ENCODE measurements at regions not wholly inside any gene's neighbourhood (a gene's known extent, or its start where the extent isn't known, plus 50 kb on each side); places are given as distances from the start of the nearest gene placed in this dataset.

DNA sequence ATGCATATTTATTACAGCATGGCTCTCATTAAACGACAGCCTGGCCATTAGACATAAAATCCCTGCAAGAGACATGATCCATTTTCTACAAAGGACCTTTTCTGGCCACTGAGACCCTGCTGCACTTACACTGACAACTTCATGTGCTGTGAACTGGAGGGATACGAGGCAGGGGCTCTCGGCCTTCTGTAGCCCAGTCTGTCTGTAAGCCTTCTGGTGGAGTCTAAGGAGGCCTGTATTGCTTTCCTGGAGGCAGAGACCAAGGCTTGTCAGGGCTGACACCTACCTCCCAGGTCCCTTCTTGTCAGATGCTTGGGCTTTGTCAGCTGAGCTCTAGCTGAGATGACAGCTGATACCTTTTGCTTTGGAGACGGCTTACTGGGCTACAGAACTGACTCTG, 776.9 kb upstream of the ARPP21 start:
- TF ChIP-seq, protein P1, sequence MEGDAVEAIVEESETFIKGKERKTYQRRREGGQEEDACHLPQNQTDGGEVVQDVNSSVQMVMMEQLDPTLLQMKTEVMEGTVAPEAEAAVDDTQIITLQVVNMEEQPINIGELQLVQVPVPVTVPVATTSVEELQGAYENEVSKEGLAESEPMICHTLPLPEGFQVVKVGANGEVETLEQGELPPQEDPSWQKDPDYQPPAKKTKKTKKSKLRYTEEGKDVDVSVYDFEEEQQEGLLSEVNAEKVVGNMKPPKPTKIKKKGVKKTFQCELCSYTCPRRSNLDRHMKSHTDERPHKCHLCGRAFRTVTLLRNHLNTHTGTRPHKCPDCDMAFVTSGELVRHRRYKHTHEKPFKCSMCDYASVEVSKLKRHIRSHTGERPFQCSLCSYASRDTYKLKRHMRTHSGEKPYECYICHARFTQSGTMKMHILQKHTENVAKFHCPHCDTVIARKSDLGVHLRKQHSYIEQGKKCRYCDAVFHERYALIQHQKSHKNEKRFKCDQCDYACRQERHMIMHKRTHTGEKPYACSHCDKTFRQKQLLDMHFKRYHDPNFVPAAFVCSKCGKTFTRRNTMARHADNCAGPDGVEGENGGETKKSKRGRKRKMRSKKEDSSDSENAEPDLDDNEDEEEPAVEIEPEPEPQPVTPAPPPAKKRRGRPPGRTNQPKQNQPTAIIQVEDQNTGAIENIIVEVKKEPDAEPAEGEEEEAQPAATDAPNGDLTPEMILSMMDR (IDR thresholded peaks at IDR 0.05) = no peak
- no peak for TF ChIP-seq POLR2A (IDR thresholded peaks at IDR 0.05)

Measured in tibial nerve (tissue), 3 donors.